GM21786 (cell line): ENCODE measurements at regions not wholly inside any gene's neighbourhood (a gene's known extent, or its start where the extent isn't known, plus 50 kb on each side); places are given as distances from the start of the nearest gene placed in this dataset.

Source experiments
- ATAC-seq: cut with Tn5 transposase; IDR thresholded peaks from one replicate; pipeline ENCODE4 v1.9.1; 2021; ENCODE audit not compliant: unreplicated experiment

DNA sequence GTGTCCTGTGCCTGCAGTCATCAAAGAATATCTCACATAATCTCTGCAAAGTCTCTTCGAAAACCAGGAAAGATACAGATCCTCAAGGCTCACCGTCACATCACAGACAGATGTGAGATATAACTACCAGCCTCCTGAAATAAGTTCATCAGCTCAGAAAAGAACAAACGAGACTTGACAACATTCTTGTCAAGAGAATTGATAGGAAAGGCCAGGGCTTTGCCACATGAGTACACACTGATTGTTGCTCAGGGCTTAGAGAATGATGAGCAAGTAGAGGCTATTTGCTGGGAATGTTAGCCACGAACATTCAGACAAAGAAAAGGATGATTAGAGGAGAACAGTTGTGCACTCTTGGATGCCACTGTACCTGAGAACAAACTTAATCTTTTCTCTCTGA is 535.1 kb downstream of the ELAVL2 start:
- no peak for ATAC-seq

DNA sequence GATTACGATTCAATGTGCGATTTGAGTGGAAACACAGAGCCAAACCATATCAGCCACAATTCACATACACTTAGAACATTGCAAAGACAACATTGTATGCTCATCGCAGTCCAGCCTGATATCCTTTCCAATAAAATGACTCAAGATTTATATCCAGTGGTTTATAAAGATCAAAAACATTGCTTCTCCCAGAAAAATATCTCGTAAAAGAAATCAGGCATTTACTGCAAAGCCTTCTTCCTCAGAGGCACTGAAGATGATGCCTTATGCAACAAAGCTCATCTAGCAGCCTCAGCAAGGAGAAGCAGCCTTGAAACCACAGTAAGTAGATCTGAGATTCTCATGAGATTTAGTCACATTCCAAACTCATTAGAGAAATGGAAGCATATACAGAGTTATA is 523.8 kb downstream of the ELAVL2 start:
- no peak for ATAC-seq

GRCh38 chr9:23306731-23307130 is 519.3 kb downstream of the ELAVL2 start:
- no peak for ATAC-seq

DNA sequence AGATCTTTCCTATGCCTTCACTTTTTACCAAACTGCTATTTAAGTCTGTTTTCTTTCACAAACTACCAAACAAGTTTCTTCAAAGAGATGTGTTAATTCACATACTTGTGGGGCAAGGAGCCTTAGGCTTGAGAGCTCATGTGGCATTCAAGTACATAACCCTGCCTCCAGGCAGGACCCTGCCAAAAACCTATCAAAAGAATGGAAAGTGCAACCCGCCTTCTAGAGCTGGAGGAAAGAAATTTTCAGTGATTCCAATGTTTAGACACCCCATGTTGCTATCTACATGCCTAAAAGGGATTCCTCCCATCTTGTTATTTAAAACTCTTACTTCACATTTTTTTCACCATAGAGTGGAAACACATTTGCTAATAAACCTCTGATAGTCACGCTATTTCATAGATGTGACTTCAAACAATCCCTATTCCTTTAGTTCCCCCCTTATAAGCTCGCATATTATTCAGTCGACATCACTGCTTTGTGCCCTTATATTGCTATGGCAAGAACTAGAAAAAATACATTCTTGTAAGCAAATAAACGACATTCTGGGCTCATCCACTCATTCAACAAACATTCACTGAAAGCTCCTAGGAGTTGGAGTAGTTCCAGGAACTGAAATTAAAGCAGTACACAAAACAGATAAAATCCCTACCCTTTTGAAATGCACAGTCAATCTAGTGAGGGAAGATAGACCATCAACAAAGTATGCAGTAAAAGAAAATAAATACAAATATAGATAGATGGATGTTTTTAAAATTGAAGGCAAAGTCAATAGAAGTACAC is 518.1 kb downstream of the ELAVL2 start:
- no peak for ATAC-seq

DNA sequence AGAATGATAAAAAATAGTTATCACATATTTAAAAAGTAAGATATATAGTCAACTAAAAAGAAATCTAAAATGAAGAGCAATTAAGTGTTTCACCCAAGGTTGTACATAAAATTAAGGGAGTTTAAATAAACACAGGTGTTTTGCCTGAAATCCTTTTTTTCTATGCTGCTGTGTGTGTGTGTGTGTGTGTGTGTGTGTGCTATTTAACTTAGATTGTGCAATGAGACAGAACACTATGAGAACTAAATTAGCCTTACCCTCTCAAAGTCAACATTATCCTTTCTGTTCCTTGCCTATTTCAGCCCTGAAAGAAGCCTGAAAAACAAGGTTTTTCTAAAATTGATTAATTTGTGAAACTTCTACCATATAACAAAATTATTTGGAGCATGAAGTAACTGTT is 516.2 kb downstream of the ELAVL2 start:
- ATAC-seq = no peak

- no peak for ATAC-seq
These were observed 511.8 kb downstream of the ELAVL2 start for GRCh38 chr9:23314247-23314646.

GRCh38 chr9:23319092-23319491 is 506.9 kb downstream of the ELAVL2 start:
- ATAC-seq = no peak

DNA sequence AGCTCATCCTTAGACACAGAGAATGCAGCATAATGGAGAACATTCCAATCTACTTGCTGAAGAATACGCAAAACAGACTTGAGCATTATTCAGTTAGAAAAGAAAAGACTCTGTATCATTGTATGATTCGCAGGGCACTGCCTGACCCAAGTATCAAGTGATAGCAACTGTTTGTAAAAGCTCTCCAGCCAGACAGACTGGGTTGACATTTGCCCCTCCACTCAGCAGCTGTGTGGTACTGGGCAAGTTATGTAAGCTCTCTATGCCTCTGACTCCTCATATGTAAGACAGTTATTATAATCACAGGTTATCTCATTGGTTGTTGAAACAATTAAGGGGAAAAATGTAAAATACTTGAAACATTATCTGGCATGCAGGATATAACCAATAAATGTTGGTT is 505.0 kb downstream of the ELAVL2 start:
- no peak for ATAC-seq

DNA sequence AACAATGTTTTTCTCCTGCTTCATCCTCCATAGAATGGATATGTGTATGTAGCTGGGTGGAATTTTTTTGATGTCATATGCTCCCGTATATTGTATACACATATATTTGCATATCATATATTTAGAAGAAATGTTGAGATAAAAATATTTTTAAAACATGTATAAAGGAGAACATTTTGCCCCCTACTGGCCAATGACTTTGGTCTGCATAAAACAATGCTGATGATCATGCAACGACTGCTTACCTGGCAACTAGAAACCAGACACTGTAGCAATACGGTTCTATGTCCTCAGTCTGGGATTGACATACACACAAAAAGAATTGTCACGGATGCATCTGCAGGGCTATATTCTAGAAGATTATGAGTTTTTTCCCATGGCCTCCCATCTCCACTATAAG is 503.6 kb downstream of the ELAVL2 start:
- ATAC-seq = no peak

DNA sequence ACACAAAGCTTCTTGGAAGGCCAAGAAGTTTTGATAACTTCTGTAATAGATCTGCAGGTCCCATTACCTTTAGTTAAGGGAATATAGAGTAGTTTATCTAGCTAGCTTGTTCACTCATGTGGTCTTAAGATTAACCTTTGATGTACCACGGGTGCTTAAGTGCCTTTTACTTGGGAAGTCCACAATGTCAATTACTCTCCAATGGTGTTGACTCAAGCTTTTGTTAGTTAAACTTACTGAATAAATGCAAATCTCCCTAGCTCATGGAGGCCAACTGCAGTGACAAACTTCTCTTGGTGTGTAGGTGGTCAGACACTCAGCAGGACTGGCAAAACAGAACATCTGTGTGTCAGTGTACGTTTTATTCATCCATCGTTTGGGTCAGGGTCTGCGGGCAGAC is 501.5 kb downstream of the ELAVL2 start:
- ATAC-seq = no peak

DNA sequence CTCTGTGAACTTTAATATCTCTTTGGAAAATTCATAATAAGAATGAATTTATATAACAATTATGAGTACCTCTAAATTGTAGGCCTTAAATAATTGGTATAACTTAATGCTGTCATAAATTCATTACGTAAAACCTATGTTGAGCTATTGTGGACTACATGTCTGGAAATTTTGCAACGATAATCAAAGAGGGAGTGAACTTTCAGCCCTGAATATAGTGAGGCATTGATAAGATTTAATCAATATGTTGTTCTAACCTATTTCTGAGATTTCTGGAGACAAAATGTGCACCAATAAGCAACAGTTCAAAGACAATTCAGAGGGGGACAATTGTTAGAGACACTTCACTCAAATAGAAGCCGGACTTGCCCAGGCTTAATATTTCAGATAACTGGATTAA is 499.4 kb downstream of the ELAVL2 start:
- ATAC-seq = no peak

GRCh38 chr9:23341346-23341745 is 484.7 kb downstream of the ELAVL2 start:
- no peak for ATAC-seq

- ATAC-seq = no peak
These were observed 483.7 kb downstream of the ELAVL2 start for GRCh38 chr9:23342291-23342690.

DNA sequence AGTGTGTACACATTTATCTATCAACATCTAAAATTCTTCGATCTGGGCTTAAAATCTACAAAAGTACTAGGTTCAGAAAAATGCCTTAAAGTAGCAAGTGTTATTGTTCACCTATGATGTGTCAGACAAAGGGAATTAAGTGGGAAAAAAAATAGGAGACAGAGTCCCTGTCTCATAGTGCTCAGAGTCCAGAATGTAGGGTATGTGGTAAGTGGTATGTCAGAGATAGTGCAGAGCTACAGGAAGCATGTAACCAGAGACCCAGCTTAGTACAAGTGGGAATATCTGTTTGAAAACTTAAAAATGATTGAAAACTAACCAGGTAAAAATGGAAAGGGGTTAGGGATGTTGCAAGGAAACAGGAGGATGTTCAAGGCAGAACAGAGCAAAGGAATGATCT is 482.8 kb downstream of the ELAVL2 start:
- ATAC-seq = no peak

GRCh38 chr9:23361096-23361495 is 464.9 kb downstream of the ELAVL2 start:
- no peak for ATAC-seq

GRCh38 chr9:23372703-23373102 is 453.3 kb downstream of the ELAVL2 start:
- no peak for ATAC-seq

GRCh38 chr9:23375511-23375910 is 450.5 kb downstream of the ELAVL2 start:
- ATAC-seq = no peak

GRCh38 chr9:23379842-23380241 is 446.2 kb downstream of the ELAVL2 start:
- no peak for ATAC-seq

DNA sequence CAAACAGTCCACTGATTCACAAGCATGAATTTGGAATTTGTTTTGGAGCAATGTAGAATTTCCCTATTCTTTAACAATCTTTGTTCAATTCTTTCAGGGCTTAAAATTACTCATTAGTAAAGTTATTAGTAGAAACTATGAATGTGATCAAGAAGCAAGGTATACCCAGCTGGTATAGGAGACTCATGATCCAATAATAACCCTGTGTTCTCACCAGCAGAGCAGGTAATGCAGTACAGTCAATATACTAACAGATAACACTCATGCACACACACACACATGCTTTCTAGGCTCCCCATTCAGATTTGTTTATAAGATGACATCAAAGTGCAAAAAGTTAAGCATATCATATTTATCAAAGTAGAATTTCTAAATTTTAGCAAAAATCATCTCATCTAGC is 445.2 kb downstream of the ELAVL2 start:
- no peak for ATAC-seq

- ATAC-seq = no peak
These were observed 443.6 kb downstream of the ELAVL2 start for GRCh38 chr9:23382418-23382817.

DNA sequence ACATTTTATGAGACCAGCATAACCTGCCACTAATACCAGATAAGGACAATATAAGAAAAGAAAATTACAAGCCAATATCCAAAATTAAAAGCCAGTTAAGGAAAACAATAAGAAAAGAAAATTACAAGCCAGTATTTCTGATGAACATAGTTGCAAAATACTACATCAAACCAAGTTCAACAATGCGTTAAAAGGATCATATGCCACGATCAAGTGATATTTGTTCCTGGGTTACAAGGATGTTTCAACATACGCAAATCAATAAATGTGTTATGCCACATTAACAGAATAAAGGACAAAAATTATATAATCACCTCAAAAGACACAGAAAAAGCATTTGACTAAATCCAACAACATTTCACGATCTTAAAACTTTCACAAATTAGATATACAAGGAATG is 431.9 kb downstream of the ELAVL2 start:
- ATAC-seq = no peak

DNA sequence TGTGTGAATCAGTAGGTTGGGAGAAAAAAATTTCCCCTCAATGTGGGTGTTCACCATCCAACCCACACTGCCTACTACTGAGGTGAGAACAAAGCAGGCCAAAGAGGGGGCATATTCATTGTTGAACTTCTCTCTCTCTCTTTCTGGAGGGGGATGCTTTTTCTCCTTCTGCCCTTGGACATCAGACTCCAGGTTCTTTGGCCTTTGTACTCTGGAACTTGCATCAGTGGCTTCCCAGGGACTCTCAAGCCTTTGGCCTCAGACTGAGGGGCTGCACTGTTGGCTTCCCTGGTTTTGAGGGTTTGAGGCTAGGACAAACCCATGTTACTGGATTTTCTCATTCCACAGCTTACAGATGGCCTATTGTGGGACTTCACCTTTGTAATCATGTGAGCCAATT is 417.2 kb downstream of the ELAVL2 start:
- ATAC-seq = no peak

GRCh38 chr9:23412046-23412445 is 414.0 kb downstream of the ELAVL2 start:
- ATAC-seq = no peak
